Colonic mucosa (tissue), 4 donors: ENCODE measurements at regions not wholly inside any gene's neighbourhood (a gene's known extent, or its start where the extent isn't known, plus 50 kb on each side); places are given as distances from the start of the nearest gene placed in this dataset.

Source experiments
- DNase-seq: peaks from one replicate; pipeline ENCODE4 v3.0.0-alpha.2; 2020
- H3K27ac ChIP-seq: fragments of 200-600 bp; one replicate; pipeline ENCODE4 v1.8.0; 2021
- H3K27me3 ChIP-seq: fragments of 200-600 bp; one replicate; pipeline ENCODE4 v1.8.0; 2021
- H3K36me3 ChIP-seq: fragments of 200-600 bp; one replicate; pipeline ENCODE4 v1.8.0; 2021
- H3K4me1 ChIP-seq: fragments of 200-600 bp; one replicate; pipeline ENCODE4 v1.8.0; 2021; ENCODE audit warnings: mild to moderate bottlenecking
- H3K4me3 ChIP-seq: fragments of 200-600 bp; one replicate; pipeline ENCODE4 v1.8.0; 2021
- H3K9ac ChIP-seq, 2 donors: one replicate each; pipeline ENCODE4 v1.7.0; 2013; ENCODE audit warnings: control low read depth in 2 of 2, low read depth in 2 of 2, low read length in 2 of 2
- H3K9me3 ChIP-seq: fragments of 200-600 bp; one replicate; pipeline ENCODE4 v1.8.0; 2021
- intact Hi-C: fragments of 100-400 bp; cut with DNase I; formaldehyde crosslinking; loops from one replicate; pipeline ENCODE4 v1.14.1; 2022
- TF ChIP-seq, protein P1 (sequence below): fragments of 200-600 bp; IDR thresholded peaks from one replicate; pipeline ENCODE4 v1.8.0; 2022; ENCODE audit warnings: antibody characterized with exemption, mild to moderate bottlenecking
- donor health status: healthy.
- donor health status: DM: no; HTN: no; CAD: no.
- donor health status: DM: no; HTN: no; CAD: no.

DNA sequence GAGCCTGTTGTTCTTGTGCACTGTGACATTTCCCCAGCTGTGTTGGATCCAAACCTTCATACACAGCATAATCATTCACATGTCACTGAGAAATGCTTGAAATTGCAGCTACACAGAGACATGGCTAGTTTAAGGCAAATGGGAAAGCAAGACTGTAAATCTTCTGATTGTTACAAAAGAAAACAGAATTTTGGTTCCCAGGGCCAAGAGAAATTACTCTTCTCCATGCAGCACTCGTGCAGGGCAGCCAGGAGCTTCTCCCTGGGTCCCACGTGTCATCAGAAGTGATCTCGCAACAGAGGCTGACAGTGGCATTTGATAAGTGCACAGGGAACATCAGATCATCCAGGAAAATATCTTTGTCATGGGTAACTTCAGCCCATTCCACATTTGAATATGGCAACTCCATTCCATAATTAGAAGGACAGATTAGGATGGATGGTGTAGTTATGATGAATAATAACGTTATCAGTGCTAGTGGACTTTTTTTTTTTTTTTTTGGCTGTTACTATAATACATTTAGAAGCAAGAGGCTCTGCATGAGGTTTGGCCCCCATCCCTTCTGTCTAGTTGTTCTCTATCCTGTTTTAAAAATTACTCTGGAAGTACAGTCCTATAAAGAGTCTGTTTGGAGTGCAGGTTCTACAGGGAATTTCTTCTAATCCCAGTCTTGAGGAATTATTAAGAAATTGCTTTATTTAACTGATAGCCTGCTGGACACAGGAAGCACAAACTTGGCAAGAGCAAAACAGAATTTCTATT, 571.0 kb upstream of the NOX3 start:
- no peak overlapping the region for H3K9ac ChIP-seq
- H3K4me3 ChIP-seq: no peak overlapping the region

DNA sequence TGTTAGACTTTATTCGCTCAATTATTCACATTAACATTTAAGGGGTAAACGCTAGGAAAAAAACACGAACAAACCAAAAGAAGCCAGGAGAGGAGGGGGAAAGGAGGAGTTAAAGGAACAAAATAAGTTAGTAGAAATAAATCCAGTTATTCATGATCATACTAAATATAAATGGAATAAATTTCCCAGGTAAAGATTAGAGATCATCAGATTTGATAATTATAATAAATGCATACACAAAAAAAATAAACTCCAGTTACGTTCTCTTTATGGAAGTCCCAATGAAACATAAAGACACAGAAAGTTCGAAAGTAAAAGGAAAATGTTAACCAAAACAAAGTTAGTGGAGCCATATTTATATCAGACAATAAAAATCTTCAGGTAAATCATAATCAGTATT, 568.7 kb upstream of the NOX3 start:
- DNase-seq: no peak
- TF ChIP-seq, protein P1, sequence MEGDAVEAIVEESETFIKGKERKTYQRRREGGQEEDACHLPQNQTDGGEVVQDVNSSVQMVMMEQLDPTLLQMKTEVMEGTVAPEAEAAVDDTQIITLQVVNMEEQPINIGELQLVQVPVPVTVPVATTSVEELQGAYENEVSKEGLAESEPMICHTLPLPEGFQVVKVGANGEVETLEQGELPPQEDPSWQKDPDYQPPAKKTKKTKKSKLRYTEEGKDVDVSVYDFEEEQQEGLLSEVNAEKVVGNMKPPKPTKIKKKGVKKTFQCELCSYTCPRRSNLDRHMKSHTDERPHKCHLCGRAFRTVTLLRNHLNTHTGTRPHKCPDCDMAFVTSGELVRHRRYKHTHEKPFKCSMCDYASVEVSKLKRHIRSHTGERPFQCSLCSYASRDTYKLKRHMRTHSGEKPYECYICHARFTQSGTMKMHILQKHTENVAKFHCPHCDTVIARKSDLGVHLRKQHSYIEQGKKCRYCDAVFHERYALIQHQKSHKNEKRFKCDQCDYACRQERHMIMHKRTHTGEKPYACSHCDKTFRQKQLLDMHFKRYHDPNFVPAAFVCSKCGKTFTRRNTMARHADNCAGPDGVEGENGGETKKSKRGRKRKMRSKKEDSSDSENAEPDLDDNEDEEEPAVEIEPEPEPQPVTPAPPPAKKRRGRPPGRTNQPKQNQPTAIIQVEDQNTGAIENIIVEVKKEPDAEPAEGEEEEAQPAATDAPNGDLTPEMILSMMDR: no peak
- H3K9ac ChIP-seq: no peak overlapping the region
- H3K36me3 ChIP-seq: no peaks in the 10 kb centered on the region
- H3K27ac ChIP-seq: no peak overlapping the region
- no peaks in the 10 kb centered on the region for H3K27me3 ChIP-seq
- H3K4me1 ChIP-seq: no peaks in the 10 kb centered on the region
- intact Hi-C loops: no loop called here
- no peak overlapping the region for H3K4me3 ChIP-seq
- no peaks in the 10 kb centered on the region for H3K9me3 ChIP-seq

More for the DNA sequence above, 571.0 kb upstream of the NOX3 start:
- H3K4me1 ChIP-seq: no peaks in the 10 kb centered on the region
- TF ChIP-seq, protein P1: no peak
- no peaks in the 10 kb centered on the region for H3K36me3 ChIP-seq
- no peaks in the 10 kb centered on the region for H3K27me3 ChIP-seq
- H3K9me3 ChIP-seq: no peaks in the 10 kb centered on the region
- no peak overlapping the region for H3K27ac ChIP-seq
- no peak for DNase-seq
- intact Hi-C loops: no loop called here

DNA sequence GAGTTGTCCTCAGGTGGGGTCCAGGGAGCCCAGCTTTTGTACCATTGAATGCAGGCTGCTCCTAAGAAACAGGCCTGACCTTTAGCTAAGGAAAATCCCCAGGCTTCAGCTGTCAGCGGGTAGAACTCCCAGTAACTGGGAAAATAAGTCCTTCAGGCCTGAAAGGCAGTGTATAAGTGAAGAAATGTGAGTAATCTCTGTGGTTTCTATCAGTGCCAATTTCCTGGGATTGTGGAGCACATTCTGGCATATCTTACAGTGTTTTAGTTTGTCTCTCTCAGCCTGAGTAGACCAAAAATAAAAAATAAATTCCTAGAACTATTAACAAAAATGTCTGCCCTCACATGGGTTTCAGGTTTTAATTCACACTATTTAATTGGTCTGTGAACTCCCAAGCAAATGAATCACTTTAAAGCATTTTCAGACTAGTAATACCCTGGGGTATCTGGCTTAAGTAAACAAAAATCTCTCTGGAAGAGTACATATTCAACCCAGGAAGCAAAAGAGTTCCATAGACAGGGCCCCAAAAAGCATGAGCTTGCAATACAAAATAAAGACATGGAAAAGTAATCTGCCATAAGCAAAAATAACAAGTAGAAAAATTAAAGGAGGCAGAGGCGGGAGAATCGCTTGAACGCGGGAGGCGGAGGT, 566.2 kb upstream of the NOX3 start:
- no peaks in the 10 kb centered on the region for H3K4me1 ChIP-seq
- H3K36me3 ChIP-seq: no peaks in the 10 kb centered on the region
- TF ChIP-seq, protein P1: no peak
- no peaks in the 10 kb centered on the region for H3K27me3 ChIP-seq
- no peak for DNase-seq
- intact Hi-C loops: no loop called here
- no peaks in the 10 kb centered on the region for H3K9me3 ChIP-seq
- H3K27ac ChIP-seq: no peak overlapping the region
- no peak overlapping the region for H3K4me3 ChIP-seq
- no peak overlapping the region for H3K9ac ChIP-seq

DNA sequence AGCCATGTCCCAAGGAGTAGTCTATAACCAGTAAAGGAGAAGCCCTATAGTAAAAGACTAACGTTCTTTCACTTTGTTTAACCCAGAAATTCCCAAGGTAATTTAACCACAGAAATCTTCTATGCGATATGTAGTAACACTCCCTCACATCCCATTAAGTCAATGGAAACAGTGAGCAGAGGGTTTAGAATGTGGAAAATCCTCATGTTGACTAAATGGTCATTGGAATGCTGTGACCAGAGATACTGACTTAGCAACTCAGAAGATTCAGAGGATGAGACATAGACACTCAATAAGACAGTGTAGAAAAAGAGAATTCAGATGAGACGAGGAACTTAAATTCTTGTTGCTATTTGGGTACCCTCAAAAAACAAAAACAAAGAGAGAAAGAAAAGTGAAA, 562.2 kb upstream of the NOX3 start:
- H3K9me3 ChIP-seq: no peaks in the 10 kb centered on the region
- no peaks in the 10 kb centered on the region for H3K27me3 ChIP-seq
- H3K9ac ChIP-seq: no peak overlapping the region
- no peaks in the 10 kb centered on the region for H3K4me1 ChIP-seq
- no peaks in the 10 kb centered on the region for H3K36me3 ChIP-seq
- intact Hi-C loops: no loop called here
- TF ChIP-seq, protein P1: no peak
- H3K27ac ChIP-seq: no peak overlapping the region
- H3K4me3 ChIP-seq: no peak overlapping the region
- DNase-seq: no peak

DNA sequence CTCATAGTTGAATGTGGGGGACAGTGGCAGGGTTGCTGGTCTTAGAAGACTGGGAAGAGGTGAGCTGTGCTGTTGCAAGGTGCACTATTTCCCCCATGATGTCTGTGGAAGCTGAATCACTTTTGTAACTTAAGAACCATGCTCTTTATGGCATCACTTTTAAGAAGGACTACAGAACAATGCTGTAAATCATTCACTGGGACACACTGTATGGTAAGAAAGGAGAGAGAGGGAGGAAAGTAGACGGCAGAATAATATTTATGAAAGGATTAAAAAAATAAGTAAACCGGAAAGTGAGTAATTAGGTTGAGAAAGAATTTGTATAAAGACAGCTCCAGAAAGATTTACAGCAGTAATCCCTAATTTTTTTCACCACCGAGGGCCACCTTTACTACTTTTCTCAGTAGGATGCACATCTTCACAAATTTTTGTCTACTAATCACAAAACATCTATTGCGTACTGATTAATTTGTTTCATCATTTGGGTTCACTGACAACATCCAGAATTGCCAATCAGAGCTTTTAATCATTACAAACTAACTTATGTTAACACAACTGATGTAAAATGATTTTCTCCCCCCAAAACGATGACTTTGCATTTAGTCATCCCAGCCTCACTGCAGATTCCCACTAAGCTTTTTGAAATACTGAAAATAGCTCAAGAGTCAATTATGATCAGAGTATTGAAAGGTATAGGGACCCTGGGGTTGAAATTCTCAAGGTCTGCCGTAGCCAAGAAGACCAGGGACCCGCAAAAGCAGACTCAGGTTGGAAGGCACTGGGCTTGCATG, 560.7 kb upstream of the NOX3 start:
- Histone ChIP-seq H3K9ac (no peak overlapping the region), H3K9me3 (no peaks in the 10 kb centered on the region), H3K27me3 (no peaks in the 10 kb centered on the region), H3K4me3 (no peak overlapping the region), H3K36me3 (no peaks in the 10 kb centered on the region), H3K27ac (no peak overlapping the region), H3K4me1 (no peaks in the 10 kb centered on the region)
- no peak for DNase-seq
- TF ChIP-seq, protein P1: no peak
- intact Hi-C loops: no loop called here
